Right lobe of liver (tissue), 4 donors: ENCODE measurements at regions not wholly inside any gene's neighbourhood (a gene's known extent, or its start where the extent isn't known, plus 50 kb on each side); places are given as distances from the start of the nearest gene placed in this dataset.

Source experiments
- CTCF ChIP-seq, 4 donors: fragments of 200-600 bp in 3 of 4; fragments of 450-650 bp in 1 of 4; IDR thresholded peaks; one replicate each; pipeline versions ENCODE4 v1.5.1 to v1.8.0; 2016 to 2022; ENCODE audit warnings: antibody characterized with exemption in 4 of 4, mild to moderate bottlenecking in 2 of 4
- POLR2A ChIP-seq: fragments of 450-650 bp; IDR thresholded peaks from one replicate; pipeline ENCODE4 v1.6.1; 2017; ENCODE audit warnings: antibody characterized with exemption, mild to moderate bottlenecking
- donor health status: DM: no; HTN: no; CAD: no.
- donor health status: DM: no; HTN: no; CAD: no.
- donor health status: DM: no; HTN: yes; CAD: no.

- TF ChIP-seq CTCF (IDR thresholded peaks at IDR 0.05) (no peak), POLR2A (no peak)
Measured at GRCh38 chr22:35192129-35192918, 65.0 kb upstream of the HMGXB4 start.
